Ovary (tissue), 3 donors: ENCODE measurements at regions not wholly inside any gene's neighbourhood (a gene's known extent, or its start where the extent isn't known, plus 50 kb on each side); places are given as distances from the start of the nearest gene placed in this dataset.

ENCODE experiments used
- EP300 ChIP-seq: sonication (generic); formaldehyde crosslinking; IDR thresholded peaks from one replicate; pipeline ENCODE4 v1.6.1; 2017; ENCODE audit warnings: antibody characterized with exemption
- TF ChIP-seq, protein P1 (sequence below), 3 donors: fragments of 450-650 bp in 2 of 3; fragments of 200-600 bp in 1 of 3; IDR thresholded peaks; one replicate each; pipeline versions ENCODE4 v1.5.1 to v1.8.0; 2016 to 2022; ENCODE audit warnings: antibody characterized with exemption in 3 of 3, mild to moderate bottlenecking in 1 of 3
- donor health status: DM: no; HTN: no; CAD: no.

DNA sequence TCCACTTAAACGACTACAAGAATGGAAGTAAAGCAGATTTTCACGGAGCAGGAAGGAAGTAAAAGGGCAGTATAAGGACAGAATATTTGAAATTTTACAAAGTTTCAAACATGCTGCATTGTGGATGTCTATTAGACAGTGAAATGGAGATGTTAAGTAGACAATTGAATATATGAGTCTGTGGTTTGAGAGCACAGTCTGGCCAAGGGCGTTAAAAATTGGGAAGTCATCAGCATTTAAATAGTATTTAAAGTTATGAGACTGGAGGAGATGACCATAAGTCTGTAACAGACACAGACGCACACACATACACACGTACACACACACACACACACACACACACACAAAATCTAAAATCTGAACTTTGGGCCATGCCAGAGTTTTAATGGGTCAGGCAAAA lies 935.9 kb downstream of the EPHA3 start:
- TF ChIP-seq, protein P1, sequence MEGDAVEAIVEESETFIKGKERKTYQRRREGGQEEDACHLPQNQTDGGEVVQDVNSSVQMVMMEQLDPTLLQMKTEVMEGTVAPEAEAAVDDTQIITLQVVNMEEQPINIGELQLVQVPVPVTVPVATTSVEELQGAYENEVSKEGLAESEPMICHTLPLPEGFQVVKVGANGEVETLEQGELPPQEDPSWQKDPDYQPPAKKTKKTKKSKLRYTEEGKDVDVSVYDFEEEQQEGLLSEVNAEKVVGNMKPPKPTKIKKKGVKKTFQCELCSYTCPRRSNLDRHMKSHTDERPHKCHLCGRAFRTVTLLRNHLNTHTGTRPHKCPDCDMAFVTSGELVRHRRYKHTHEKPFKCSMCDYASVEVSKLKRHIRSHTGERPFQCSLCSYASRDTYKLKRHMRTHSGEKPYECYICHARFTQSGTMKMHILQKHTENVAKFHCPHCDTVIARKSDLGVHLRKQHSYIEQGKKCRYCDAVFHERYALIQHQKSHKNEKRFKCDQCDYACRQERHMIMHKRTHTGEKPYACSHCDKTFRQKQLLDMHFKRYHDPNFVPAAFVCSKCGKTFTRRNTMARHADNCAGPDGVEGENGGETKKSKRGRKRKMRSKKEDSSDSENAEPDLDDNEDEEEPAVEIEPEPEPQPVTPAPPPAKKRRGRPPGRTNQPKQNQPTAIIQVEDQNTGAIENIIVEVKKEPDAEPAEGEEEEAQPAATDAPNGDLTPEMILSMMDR (IDR thresholded peaks at IDR 0.05) = no peak
- TF ChIP-seq EP300 = no peak
